ENCODE measurements at regions not wholly inside any gene's neighbourhood (a gene's known extent, or its start where the extent isn't known, plus 50 kb on each side); places are given as distances from the start of the nearest gene placed in this dataset.

DNA sequence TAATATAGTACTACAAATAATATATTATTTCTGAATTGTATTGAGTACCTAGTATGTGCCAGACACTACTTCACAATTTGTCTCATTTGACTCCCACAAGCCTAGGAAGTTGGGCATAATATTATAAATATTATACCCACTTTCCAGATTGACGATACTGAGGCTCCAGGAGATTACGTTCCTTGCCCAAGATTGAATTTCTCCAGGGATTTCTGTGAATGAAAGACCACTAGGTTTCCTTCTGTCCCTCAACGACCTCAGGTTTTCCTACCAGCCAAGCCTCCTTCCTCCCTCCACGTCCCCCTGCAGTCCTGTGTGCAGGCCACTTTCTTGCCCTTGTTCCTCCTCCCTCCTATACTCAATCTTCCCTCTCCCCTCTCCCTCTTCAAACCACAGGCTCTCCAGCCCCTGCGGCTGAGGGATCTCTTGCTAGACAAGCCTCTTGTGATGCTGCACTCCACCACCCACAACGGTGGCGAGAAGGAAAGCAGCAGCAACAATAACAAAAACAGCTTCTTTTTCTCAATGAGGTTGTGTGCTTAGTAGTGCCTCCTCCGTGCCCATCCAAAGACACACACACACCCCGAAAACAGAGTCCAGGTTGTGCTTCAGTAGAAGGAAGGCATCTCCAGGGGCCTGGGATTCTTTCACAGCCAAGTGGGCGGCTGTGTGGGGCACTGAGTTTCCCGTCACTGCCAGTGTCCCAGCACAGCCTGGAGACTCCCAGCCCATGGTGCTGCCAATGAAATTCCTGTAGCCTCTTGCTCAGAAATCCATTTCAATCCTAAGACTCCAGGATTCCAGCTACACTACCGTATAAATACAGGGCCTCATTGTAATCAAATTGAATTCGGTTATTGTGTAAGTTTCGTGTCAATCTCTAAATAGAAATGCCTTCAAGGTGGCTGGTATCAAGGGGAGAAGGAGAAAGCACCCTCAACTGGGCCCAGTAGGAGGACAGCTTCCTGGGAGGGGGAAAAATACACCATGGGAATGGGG, 94.4 kb downstream of the NCR2 start:
- no peak for DNase-seq

DNA sequence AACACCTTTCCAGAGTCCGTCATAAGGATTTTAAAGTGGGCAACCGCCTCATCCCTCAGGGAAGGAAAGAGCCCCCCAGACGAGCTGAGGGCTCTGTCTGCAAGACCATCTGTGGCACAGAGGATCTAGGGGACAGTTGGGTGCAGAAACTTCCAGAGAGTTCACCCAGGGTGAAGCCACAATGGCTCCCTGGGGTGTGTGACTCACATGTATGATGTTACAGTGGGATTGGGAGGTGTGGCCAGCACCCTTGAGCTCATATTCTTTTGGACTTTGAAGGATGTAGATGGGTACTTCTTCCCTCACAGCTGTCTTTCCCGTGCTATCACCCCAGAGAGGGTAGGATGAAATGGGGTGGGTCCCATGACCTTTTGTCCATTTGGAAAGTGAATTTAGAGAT, 95.5 kb downstream of the NCR2 start:
- DNase-seq, result no peak

DNA sequence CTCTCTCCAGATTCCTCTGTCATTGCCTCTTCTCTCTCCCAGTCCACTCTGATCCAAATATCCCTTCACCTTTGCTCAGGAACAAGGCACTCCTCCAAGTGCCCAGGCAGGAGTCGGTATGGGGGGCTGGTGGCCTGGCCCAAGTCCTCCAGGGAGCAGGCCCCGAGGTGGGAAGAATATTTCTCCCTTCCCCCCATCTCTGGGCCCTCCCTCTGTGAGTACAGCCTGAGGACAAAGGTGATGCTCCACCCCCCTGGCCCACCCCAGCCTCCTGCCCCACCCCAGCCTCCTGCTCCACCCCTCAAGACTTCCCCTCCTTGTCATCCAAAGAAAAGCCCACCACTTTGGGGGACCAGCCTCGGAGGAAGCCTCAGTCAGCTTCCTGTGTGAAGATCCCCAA, 96.9 kb downstream of the NCR2 start:
- no peak for DNase-seq

DNA sequence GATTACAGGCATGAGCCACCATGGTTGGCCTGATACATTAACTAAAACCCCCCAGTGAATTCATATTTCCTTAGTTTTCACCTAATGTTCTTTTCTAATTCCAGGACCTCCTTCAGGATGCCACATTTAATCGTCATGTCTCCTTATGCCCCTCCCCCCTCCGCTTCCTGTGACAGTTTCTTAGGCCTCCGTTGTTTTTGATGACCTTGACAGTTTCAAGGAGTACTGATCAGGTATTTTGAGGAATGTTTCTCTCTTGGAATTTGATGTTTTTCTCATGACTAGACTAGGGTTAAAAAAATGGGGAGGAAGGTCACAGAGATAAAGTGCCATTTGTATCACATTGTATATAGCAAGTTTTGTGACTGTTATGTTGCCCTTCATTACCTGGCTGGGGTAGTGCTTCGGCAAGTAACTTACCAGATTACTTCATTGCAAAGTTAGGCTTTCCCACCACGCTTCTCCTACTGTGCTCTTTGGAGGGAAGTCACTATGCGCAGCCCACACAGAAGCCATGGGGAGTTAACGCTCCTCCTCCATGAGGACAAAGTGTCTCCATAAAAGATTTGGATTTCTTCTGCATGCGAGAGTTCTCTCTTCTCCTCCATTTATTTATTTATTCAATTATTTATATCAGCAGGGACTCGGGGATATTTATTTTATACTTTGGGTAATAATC, 99.5 kb downstream of the NCR2 start:
- DNase-seq, result no peak

DNA sequence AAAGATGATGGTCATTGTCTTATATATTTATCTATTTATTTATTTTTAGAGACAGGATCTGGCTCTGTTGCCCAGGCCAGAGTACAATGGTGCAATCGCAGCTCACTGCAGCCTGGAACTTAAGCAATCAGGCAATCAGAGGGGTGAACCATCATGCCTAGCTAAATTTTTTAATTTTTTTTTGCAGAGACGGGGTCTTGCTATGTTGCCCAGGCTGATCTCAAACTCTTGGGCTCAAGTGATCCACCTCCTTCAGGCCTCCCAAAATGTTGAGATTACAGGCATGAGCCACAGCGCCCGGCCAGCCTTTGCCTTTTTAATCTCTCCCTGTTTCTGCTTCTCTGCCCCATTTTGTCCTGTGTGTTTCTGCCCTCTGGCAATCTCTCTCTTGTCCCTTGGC, 102.2 kb downstream of the NCR2 start:
- no peak for DNase-seq

DNA sequence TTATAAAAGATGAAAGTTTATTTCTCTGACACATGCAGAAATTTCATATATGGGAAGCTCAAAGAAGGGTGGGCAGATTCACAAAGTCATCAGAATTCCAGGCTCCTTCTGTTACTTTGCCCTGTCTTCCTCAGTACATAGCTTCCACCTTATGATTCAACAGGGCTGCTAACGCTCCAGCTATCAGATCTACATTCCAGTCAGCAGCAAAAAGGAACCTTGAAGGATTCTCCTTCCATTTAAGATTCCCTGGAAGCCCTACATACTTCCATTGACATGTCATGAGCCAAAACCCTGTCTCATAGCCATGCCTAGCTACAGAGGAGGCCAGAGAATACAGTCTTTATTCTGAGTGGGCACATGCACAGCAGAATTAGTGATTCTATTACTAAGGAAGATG, 103.3 kb downstream of the NCR2 start:
- no peak for DNase-seq

DNA sequence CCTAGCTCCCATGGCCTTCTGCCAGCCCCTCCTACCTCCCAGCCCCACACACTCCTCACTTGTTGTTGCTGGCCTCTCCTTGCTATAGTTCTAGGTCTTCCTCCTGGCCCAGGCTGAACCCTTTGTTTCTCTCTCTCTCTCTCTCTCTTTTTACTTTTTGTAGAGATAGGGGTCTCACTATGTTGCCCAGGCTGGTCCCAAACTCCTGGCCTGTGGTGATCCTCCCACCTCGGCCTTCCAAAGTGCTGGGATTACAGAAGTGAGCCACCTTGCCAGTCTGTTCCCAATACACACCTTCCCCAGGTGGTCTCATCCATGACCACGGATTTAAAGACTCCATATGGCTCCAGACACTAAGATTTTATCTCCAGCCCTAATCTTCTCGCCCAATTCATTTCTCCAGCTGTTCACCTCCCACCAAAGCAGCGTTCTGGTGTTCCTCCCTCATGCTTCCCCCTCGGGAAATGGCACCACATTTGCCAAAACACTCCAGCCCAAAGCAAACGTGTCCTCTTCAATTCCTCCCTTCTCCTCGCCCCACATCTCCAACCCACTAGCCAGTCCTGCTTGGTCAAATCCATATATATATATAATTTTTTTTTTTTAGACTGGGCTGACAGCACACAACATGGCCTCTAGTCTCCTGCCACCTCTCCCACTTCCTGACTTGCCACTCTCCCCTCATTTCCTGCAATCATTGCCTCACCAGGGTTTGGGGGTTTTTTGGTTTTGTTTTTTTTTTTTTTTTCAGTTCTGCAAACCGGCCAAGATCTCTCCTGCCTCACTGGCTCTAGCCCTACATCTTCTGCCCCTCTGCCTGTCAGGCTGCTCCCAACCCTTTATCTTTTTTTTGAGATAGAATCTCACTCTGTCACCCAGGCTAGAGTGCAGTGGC, 104.4 kb downstream of the NCR2 start:
- no peak for DNase-seq

DNA sequence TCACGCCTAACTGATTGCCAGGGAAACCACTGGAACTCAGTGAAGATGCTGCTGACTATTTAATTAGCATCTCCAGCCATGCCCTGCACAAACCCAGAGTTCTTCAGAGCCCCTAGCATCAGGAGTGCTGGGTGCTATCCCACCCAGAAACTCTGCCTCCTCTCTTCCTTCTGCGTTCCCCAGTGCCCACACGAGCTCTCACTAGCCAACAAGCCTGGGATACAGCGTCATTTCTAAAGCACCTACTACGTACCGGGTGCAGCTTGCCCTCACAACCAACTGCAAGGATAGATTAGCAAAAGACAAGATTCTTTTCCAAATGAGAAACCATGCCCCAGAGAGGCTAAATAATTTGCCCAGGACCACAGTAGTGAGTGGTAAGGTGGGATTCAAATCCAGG, 105.2 kb upstream of the FOXP4 start:
- no peak for DNase-seq

DNA sequence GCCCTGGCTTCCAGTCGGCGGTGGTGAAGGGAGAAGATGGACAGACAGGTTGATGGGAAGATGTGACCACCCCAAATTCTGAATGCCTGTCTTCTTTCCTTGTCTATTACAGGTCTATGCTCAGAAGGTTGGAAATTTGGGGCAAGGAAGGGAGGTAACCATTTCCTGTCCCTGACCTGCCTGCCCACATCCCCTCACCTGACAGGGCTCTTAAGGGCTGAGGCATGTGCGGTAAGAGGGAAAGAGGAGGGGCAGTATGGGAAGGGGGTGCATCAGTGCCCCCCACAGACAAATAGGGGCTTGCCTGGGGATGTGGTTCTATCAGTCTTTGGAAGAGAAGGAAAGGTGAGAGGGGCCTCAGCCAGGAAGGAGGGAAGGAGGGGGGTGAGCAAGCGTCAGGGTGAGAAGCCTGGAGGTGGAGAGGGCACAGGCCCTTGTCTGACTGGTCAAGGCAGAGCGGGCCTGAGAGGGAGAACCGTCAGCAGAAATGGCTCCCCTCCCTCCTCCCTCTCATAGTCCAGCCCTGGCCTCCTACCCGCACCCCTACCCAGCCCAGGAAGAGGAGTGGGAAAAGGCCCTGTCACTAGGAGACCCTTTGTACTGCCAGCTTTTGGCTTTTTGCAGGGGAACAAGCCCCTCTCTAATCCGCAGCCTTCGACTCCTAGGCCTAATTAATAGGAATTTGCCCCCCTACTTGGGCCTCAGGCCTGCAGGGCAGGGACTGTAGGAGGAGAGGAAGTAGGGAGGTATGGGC, 104.4 kb upstream of the FOXP4 start:
- DNase-seq, result no peak

DNA sequence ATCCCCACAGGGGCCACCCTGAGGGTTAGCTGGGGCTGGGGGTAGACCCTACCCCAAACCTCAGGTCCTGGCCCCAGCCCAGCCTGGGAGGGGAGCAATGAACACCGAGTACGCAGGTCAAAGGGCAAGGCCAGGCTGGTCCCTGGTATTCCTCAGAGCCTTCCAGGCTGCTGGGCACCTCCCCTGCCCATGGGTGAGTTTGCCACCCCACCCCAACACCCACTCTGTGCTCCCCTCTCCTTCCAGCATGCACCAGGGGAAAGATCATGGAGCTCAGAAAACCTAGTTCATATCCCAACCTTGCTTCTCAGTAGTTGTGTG, 103.9 kb upstream of the FOXP4 start:
- DNase-seq, result no peak

DNA sequence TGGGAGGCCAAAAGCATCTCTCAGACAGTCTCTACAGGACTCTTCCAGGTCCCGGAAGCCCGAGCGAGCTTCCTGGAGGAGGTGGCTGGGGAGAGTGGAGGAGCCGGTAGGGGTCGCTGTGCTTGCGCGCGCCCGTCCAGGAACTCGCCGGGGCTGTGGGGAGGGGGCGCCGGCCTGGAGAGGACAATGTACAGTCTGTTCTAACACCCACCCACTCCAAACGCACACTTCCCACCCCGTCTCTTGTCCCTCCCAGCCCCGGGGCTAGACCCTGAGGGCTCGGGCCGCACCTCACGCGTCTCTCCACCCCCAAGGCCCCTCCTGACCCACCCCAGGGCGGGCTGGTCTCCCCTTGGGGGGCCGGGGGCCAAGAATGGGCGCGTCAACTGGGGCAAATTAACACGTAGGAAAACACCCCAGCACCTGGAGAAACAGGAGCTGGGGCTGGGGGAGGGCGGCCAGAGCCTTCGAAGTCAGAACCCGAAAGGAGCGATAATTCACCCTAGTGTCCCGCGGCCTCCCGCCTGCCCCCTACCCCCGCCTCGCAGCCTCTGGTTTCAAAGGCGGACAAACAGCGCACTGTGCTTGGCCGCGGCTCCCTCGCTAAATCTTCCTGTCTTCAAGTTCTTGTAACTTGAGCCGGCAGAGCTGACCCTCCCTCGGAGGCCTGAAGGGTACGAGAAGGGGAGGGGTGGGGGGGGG, 103.2 kb upstream of the FOXP4 start:
- DNase-seq, result peak; percentile 35

DNA sequence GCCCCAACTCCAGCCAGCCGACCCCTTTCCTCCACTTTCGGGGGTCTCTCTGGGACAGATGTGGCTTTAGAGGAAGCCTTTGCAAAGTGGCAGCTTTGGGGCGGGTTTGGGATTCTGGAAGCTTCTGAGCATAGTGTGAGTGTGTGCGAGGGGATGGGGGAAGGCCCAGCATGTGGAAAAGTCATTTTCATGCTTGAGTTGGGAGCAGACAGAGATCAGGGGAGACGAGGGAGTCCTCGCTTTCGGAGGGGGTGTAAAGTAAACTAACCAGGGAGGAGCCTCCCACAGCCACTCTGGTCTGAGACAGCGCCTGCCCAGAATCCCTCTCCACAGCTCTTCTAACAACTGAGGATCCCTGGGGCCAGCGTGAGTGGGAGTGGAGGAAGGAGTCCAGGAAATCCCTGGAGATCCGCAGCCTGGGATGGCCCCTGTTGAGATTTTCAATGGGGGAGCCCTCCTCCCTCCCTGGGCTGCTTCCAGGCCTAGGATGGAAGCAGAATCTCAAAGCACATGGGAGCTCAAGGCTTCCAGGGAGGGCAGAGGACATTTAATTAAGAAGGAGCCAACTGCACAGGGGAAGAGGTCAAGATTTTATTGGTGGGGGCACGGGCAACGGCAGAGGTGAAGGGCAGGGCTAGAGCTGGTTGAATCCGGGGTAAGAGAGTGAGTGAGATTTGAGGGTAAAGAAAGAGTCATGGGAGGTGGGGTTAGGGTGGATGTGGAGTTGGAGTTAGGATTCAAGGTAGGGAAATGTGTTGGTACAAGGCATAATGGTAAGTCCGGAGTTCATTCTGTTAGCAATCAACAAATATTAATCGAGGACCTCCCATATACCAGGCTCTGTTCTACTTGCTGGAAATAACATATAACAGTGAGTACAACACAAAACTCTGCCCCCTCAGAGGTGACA, 102.3 kb upstream of the FOXP4 start:
- DNase-seq, result no peak

DNA sequence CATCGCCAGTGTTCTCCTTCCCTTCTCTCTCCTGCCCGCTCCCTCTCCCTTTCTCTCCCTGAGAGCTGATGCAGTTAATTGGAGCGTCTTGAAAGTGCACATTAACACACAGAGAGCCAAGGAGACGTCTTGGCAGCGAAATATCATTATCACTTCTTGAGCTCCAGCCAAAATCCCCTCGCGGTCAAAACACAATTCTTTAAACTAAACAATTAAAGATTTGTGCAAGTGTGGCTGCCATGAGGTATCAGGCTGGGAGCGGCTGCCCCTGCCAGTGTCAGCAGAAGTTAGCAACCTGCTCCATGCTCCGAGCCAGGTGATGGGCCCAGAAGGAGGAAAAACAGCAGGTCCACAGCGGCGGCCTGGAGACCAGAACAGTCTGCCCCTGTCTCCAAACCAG, 100.9 kb upstream of the FOXP4 start:
- no peak for DNase-seq

DNA sequence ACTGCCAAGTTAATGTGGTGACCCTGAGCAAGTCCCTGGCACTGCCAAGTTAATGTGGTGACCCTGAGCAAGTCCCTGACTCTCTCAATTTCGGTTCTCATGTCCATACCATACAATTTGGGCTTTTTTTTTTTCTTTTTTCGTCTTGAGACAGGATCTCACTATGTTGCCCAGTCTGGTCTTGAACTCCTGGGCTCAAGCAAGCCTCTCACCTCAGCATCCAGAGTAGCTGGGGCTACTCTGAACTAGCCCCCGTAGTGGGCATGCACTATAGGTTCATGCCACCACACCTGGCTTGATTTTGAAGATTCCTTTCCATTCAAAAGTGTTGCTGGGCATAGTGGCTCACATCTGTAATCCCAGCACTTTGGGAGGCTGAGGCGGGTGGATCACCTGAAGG, 100.0 kb upstream of the FOXP4 start:
- no peak for DNase-seq

DNA sequence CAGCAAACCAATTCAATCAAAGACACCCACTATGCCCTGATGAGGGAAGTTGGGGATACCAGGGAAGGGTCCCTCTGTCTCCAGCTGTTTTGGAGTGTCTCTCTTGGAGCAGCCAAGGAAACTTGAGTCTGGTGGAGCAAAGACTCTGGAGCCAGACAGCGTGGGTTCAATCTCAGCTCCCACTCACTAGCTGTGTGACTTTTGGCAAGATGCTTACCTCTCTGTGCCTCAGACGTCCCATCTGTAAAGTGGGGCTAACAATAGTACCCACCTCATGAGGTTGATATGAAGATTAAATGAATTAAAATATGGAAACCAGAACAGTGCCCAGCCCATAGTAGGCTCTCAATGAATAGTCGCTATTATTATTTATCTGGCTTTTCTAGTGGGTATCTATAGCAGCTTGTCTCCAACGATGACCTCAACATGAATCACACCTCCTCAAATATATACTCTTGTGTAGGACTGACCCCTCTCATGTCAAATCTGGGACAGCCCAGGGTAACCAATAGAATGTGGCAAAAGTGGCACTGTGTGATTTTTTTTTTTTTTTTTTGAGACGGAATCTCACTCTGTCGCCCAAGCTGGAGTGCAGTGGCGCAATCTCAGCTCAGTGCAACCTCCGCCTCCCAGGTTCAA, 99.2 kb upstream of the FOXP4 start:
- DNase-seq, result no peak

DNA sequence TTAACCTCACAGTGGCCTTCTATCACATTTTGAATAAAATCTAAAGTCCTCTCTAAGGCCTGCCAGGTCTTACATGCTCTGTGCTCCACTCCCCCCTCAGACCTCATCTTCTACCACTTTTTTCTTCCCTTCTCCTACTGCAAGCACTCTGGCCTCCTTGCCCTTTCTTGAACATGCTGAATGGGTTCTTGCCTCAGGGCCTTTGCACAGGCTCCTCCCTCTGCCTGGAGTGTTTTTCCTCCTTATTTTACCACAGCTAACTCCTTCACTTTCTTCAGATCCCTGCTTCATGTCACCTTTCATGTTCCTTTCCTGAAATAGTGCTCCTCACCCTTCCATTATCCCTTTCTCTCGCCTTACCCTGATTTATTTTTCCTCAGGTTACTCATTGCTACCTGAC, 97.9 kb upstream of the FOXP4 start:
- DNase-seq, result no peak

DNA sequence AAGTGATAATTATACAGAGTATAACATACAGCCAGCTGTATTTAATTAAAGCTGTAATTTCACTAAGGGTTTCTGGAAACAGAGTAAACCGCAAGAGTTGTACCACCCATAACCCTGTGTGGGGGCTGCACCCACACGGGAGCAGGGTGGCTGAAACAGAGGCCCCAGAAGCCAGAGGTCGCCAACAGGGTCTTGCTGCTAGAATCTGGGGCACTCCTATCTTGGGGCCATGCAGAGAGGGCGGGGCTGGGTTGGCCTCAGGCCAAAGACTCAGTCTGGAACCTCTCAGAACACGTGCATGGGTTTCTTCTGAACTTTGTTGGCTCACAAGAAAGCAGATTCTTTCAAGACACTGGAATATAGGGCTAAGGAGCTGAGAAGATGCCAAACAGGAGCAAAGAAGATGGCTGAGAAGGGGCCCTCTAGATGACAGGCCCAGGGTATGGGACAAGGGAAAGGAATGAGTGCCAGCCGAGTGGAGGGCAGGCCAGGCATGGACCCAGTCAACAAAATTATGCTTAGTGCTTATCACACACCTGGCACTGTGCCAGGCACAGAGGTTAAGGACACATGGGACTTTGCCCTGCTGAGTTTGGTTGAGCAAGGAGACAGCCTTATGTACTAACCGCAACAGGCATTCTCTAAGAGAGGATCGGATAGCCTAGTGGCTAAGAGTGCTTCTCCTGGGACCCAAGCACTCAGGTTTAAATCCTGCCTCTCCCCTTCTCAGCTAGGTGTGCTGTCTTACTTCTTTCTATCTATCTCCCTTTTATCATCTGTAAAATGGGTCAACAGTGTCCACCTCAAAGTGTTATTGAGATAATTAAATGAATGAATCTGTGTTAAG, 96.6 kb upstream of the FOXP4 start:
- no peak for DNase-seq

DNA sequence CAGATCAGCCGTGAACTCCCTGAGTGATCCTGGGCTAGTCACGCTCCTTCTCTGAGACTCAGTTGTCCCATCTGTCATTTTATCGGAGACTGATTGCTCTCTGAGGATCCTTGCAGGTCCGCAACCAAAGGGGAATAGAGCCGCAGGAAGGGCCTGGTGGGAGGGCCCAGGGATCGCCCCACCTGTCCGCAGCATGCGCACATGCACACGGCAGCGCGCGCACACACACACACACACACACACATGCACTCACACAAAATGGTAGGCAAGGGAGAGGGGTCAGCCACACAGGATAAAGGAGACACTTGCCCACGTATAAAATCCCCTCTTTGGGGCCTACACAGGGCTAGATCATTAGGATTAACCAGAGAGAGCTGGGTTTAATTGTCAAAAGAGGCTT, 95.6 kb upstream of the FOXP4 start:
- DNase-seq, result no peak

DNA sequence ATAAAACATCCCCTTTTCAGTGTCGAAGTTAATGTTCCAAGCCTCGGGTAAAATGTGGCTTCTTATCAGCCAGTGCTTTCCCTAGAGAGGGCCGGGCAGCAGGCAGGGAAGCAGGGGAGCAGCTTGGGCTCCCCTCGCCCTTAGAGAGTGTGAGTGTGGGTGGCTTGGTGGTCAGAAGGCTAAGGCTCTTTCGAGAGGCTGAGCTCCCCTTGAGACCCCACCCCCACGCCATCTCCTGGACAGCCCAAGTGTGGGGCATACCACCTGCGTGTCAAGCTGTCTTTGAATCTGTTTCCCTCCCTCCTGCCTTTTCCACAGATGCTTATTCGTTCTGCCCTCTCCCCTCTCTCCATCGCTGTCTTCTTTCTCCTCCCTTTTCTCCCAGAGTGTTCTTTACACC, 95.1 kb upstream of the FOXP4 start:
- no peak for DNase-seq

All from stimulated activated CD4-positive, alpha-beta T cell treated with anti-CD3 and anti-CD28 coated beads, Interleukin-15, amount 100 ng/mL, for 24 hours (primary cell).